ENCODE measurements at regions not wholly inside any gene's neighbourhood (a gene's known extent, or its start where the extent isn't known, plus 50 kb on each side); places are given as distances from the start of the nearest gene placed in this dataset.

DNA sequence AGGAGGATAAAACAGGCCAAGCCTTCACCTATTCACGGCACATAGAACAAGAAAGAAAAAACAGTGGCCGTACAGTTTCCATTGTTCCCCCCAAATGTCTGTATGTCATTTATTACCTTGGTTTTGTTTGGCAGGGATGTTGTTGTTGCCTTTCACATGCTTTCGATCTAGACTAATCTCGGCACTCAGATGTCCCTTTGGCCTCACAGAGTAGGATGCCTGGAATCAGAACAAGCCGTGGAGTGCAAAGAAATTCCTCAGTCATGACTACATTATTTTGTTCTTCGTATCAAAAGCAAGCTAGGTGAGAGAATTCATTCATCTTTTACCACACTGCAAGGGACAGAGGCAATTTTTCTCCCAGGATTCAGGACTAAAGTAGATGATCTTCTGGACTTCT, 106.9 kb downstream of the SMIM20 start:
- DNase-seq = no peak

DNA sequence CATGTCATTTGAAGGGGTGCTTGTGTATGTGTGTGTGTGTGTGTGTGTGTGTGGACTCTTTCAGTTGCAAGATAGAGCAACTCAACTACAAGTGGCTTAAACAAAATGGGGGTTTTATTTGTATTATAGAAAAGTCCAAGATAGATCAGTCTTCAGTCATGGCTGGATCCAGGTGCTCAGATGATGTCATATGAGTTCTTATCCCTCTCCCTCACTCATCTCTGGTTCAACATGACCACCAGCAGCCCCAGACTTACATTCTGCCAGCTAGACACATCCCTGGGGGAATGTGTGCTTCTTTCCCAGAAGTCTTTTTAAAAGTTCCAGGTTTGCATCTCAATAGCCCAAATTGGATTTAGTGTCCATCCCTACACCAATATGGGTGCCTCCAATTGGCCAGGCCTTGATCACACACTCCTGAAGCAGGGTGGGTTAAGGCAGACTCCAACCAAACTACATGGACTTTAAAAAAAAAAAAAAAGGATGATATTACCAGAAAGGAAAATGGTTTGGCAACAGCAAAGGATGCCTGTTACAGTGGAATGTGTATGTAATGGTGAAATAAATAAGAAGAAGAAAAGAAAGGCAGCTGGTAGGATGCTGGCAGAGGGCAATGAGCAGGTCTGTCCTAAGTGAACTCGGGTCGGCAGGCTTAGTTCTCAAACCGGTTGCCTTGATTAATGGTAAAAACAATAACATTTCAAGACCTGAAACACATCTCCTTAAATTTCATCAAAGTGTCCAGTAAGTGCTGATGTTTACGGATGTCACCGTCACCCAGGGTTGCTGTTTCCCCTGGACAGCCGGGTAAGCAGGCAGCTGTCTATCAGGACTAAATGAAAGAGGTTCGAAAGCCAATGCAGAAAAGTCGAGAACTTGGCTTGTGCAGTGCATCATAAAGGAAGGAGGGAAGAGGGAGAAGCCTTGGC, 107.7 kb downstream of the SMIM20 start:
- no peak for DNase-seq

DNA sequence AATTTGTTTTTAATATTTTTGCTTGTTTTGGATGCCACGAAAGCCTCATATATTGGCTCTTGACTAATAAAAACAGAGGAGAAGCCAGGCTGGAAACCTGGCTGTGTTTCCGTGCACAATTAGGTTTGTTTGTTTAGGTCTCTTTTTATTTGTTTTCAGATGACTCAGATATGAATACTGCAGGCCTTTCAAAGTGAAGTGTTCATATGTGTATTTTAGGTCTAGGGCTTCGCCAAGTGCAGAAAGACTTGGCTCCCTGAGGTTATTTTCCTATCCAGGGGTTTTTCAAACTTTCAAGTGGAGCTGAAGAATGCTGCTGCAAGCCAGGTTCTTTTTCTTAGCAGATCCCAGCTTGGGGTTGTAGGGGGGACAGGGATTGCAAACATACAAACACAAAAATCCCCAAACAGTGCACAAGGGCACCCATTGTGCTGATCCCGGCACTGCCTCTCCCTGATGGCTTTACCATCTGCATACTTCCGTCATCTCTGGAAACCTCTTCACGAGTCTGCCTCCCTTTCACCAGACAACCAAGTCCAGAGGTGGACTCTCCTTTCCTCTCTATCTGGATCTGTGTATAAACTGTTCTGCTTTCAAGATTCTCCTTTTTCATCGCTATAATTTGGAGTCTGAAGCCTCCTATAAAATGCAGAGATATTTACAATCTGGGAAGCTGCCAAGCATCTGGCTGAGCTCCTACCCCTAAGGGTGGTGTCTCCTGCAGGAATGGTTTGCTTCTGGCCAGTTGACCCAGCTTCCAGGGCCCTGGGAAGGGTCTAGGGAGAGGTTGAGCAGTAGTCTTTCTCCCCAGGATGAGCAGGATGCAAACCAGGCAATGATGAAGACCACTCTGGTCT, 108.6 kb downstream of the SMIM20 start:
- DNase-seq = no peak

DNA sequence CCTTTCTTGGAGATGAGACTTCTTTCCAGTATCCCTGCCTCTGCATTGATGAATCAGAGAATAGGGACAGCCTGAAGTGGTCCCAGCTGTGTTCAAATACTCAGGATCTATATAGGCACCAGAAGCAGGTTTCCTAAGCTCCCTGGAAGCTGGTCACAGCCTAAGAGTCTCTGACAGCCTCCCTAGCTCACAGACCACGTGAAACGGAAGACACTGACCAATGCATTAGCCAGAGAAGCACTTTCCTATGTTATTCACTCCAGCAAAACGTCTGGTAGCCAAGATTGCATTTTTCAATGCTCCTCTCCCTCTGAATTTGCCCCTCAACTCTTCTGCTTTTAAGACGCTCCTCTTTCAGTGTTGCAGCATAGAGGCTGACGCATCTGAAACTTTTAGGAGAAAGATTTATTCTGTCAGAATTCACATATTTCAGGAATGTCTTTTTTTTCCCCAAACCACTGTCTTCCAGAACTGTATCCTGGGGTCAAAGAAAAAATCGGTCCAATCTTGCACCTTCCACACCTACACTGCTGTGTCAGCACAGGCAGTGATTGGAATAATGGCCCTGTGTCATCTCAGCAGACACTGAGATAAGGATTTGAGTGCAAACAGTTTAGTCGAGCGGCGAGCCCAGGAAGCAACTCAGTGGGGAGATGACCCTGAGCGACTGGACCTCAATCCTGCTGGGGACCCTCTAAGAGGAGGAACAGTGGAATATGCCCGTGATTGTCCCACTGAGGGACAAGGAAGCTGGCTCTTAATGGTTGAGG, 109.4 kb downstream of the SMIM20 start:
- DNase-seq = no peak

DNA sequence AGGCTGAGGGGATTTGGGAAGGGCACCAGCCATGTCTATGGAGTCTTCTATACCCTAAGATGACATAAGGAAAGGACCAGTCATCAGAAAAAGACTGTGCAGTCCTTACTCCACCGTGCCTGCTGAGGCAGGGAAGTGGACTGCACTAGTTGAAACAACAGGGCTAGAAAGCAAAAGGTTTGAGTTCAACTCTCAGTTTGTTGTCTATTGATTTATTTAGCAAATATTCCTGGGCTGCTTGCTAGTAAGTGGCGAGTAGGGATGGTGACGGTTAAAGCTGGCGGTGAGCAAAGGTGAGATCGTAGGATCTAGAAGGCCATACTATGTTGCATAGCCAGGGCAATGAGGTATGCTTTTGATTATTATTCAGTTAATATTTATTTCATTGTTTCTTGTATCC, 110.1 kb downstream of the SMIM20 start:
- no peak for DNase-seq

DNA sequence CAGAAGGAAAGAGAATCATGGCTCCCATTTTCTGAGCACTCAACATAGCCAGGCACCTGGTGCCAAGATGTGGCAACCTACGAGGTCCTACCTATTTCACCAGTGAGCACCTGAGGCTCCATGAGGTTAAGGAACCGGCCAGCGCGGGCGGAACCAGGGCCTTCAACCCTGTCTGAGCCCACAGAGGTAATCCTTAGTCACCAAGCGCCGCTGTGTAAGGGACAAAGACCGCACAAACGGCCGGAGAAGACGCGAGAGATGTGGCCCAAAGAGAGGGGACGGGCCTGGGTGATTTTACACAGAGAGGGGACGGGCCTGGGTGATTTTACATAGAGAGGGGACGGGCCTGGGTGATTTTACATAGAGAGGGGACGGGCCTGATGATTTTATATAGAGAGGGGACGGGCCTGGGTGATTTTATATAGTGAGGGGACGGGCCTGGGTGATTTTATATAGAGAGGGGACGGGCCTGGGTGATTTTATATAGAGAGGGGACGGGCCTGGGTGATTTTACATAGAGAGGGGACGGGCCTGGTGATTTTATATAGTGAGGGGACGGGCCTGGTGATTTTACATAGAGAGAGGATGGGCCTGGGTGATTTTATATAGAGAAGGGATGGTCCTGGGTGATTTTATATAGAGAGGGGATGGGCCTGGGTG, 114.2 kb downstream of the SMIM20 start:
- no peak for DNase-seq

DNA sequence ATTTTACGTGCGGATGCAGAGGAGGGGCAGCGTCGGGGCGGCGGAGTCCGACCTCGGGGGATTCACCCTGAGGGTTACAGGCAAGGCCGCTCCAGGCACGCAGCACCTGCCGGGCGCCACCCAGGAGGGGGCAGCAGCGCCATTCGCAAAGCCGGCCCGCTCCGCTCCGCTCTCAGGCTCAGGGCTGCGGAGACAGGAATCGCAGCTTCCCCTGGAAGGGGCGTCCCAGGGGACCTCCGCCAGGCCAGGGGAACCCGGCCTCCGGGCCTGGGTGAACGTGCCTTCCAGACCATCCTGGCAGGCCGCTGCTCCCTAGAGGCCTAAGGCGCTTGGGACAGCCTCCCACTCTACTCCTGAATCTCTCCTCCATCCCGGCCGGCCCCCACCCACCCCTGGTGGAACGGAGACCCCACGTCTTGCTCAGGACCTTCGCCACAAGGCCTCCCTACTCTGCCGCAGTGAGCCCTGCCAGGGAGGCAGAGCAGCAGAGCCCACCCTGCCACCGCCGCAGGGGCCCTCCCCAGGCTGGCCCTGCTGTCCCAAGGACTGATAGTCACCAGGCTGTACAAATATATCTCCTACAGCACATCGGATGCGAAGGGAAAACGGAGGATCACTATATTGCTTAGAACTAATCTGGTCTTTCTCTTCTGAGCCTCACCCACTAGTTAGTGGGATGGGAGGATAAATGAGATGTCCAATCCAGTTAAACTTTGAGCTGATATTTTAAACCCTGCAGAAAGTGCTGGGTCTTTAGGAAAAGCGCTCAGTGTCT, 115.0 kb downstream of the SMIM20 start:
- peak; percentile 90 for DNase-seq

DNA sequence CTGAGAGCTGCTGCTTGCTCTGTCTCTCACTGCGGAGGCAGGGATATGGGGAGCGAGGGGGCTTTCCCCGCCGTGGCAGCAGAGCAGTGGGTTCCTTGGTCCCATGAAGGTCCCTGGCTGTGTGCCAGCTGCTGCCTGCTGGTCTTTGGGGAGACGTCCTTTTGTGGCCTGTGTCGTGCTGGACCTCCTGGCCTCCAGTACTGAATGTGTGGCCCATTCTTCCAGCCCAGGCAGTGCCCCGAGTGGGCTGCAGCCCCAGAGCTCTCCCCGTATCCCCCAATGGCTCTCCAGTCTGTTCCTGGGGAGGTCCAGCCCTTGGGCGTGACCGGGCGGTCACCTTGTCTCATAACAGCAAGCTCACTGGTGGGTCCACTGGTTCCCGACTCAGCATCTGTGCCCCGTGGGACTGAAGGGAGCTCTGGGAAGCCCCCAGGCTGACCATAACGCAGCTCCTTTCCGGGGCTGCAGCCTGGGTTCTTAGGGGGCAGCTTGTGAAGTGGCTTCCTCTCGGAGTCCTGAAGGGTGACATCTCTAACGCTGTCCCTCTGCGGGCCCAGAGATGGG, 115.6 kb downstream of the SMIM20 start:
- no peak for DNase-seq

DNA sequence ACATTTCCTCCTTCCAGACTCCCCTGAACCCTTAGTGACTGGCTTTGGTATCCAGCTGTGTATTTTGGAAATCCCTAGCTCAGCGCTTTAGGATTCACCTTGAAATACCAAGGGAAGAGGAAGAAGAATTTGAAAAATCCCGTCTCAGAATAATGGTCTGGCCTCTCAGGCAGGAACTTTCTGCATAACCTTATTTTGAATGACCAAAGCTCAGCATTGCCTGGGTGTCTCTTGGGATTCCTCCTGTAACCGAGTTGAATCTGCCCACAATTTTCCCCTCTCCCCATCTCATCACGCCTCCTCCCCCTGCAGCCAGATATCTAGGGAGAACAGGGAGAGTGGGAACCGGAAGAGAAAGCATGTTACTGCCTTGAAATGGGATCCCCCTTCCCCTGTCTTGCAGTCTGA, 116.2 kb downstream of the SMIM20 start:
- DNase-seq = no peak

DNA sequence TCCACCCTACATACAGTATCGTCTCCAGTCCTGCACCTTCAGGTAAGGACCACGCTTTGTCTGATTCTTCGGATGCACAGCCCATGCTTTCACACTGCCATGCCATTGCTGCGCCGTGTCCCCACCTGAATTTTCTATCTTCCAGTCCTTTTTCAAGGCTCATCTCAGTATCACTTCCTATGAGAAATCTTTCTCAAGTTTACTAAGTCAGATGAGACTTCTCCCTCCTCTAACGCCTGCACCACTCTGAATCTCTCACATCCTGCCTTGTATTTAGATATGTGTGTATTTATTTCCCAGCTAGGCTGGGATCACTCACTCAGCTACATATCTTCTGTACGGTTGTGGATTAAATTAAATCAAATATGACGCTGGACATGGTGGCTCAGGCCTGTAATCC, 116.8 kb downstream of the SMIM20 start:
- DNase-seq = no peak

DNA sequence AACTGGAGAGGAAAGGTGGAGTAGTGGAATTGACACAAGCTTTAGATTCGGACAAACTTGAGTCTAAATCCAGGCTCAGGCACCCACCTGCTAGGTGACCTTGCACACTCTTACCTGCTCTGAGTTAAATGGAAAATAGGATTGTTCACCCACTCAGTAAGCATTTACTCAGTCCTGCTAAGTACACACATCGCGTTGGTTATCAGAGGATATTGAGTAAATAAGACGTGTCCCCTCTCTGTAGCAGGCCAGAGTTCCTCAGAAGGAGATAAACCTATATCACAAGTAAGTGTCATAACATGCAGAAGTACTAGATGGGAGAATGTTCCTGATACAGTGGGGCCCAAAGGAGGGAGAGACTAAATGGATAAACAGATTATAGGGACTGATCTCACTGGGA, 117.7 kb downstream of the SMIM20 start:
- DNase-seq = no peak

DNA sequence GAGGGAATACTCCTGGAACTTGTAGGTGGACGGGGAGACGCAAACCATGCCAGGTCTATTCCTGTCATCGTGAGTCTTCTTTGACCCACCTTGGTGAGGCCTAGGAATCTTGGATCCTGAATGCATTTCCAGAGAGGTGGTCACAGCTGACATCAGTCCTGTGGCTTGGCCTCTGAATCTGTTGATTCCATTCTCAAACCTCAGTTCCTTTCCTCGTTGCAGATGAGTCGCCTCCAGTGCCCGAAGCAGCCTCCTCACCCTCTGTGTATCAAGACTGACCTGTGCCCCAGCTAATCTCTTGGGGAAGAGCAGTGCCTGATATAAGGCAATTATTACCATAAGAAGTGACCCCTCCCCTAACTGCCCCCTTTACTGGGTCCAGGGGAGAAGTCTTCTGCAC, 118.1 kb downstream of the SMIM20 start:
- no peak for DNase-seq

DNA sequence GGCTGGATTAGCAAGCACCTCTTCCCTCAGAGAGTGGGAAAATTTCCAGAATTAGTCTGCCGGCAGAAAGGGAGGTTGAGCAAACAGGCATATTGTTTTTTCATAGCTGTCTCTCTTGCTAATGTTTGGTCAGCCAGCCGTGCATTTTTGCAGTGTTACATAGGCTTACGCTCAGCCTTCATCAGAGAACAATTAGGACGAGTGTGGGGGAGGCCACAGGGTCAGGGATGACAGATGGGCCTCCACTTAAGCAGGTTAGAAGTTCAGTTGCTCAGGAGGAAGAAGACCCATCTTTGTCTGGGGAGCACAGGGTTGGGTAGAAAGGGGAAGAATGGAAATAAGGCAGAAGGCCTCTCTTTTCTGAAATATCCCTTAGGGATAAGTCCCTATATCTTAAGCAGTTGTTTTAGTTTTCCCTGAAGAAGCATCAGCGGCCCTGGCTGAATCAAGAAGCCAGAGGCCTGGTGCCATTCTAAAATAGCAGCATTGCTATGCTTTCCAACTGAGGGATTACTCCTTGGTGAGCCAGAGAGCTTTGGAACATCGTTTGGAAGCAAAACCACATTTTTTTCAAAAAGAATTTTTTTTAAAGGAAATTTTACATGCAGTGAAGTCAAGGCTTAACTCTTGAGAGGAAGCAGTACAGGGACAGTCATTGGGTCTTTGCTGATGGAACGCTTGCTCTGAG, 118.8 kb downstream of the SMIM20 start:
- DNase-seq = no peak

DNA sequence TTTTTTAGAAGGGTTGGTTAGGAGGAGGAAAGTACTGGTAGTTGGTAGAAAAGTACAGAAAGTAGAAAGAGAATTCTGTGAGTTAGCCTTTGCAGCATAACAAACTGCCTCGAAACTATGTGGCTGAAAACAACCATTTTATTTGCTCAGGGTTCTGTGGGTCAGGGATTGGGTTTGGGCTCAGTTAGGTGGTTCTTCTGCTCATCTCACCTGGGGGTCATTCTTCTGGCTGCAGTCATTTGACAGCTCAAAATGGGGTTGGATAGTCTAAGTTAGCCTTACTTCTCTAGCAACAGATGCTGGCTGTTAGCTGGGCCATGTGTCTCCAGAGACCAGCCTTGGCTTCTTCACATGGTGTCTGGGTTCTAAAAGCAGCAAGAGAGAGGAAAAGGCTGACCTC, 119.4 kb downstream of the SMIM20 start:
- DNase-seq = no peak

DNA sequence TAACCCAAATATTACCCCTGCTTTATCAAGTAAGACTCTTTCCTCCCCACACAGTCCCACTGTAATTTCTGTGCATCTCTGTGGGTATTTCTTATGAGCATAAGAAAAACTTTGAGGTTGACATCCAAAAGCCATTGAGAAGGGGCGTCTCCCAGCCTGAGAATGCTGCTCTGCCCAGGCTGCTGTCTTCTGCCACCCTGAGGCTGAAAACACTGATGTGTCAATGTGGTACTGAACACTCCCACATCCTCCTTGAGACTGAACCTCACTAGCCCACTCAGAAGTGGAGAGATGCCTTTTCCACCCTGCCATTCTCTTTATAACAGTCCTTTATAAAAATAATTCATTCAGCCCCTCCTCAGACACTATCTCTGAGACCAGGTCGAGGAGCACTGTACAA, 120.8 kb downstream of the SMIM20 start:
- DNase-seq = peak; percentile 64

DNA sequence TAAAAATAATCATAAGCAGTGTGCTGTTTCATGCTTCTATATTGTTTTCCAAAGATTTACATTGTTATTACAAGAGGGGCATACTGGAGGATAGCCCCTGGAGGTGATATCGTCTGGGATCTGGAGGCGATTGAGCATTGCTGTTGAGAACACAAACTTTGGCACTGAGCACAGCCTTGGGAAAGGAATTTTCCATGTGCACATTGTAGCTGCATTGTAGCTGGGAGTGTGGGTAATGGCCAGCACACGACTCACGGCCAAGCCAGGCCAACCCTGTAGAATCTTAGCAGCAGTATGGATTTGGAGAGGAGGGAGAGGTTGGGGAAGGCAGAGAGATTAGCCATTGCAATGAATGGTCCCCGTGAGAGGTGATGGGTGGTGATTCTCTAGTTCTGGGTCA, 121.9 kb downstream of the SMIM20 start:
- DNase-seq = no peak

DNA sequence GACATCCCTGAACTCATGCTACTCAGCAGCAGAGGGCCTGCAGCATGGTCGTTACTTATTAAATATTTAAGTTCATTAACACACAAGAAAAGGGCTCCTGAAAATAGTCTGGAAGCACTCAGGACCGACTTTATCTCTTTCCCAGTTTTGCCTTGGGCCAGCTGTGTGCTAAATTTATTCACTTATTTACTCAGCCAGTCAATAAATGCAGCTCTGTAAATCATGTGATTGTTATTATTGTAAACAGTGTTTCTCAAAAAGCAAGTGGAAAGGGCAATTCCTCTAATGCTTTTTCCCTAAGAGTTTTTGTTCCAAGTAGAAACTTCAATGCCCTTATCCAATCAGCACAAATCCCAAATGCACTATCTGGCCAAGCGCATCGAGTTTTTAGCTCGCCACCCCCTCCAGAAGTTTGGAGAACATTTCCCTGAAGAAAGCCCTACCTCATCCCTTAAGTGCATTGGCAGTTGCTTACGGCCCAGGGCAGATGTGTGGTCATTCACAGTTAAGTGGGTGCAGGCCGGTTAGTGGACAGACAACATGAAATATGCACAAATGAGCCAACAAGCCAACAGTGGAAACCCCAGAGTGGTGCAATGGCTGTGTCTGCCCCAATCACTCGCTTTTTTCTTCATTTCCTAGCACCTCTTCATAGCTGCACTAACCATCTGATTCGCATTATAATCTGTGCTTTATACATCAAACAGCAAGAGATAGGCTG, 125.8 kb downstream of the SMIM20 start:
- DNase-seq = no peak

DNA sequence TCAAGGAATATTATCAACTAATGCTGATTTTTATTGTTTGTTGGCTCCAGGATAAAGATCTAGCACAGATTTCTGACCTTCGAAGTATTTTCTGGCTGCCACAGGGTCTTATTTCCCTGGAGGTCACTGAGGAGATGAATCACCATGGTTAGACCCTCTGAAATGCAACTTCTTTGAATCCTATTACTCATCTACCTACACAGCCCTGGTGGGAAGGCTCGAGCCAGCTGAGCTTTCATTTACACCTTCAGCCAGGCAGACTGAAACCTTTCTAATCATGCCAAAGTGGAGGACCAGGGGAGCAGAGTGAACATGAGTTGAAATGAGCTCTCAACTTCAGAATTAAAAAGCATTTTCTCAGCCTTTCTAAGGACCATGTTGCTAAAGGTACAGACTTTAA, 130.5 kb downstream of the SMIM20 start:
- no peak for DNase-seq

DNA sequence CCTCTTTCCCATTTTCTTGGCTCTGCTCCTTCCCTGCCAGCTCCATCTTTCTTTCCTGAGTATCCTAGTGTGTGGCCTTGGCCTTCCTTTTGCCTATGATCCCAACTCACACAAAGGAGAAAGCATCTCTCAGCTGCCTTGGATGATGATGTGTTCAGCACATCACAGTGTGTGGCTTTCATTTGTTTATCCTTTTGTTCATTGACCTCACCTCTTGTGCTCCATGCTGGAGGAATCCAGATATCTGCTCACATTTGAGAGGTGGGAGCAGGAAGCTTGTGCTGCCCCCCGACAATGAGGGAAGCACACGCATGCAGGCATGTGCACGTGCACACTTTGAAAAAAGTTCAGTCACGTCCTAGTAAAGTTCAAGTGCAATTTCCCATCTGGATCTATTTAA, 131.0 kb downstream of the SMIM20 start:
- DNase-seq = no peak

DNA sequence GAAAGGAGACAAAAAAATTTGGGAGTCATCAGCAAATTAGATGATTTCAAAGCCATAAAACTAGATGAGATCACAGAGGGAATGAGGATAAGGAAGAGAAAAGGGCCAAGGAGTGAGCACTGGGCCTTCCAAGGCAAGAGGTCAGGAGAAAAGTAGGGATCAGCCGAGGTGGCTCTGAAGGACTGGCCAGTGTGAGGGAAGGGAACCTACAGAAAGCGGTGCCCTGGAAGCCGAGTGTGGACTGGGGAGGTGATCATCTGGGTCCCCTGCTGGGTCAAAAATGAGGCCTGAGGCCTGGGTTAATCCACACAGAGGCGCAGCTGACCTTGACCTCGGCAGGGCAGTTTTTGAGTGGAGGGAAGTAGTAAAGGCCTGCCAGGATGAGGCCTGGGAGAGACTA, 133.8 kb downstream of the SMIM20 start:
- no peak for DNase-seq
